Karpas-422 (cell line): ENCODE measurements at regions not wholly inside any gene's neighbourhood (a gene's known extent, or its start where the extent isn't known, plus 50 kb on each side); places are given as distances from the start of the nearest gene placed in this dataset.

Source experiments
- DNase-seq: peaks from one replicate; pipeline ENCODE4 v3.0.0-alpha.2; 2015
- H2AFZ ChIP-seq: fragments of 200-600 bp; sonication (generic); 2 replicates; pipeline ENCODE4 v1.6.1; 2014; ENCODE audit warnings: antibody characterized with exemption, low read length, mixed read lengths
- H3K27ac ChIP-seq: fragments of 200-600 bp; sonication (generic); 2 replicates; pipeline ENCODE4 v1.5.1; 2014; ENCODE audit warnings: mild to moderate bottlenecking, low read length, moderate library complexity
- H3K27me3 ChIP-seq: fragments of 200-600 bp; sonication (generic); 2 replicates; pipeline ENCODE4 v1.6.1; 2014; ENCODE audit warnings: low read length, mixed read lengths
- H3K36me3 ChIP-seq: fragments of 200-600 bp; sonication (generic); 2 replicates; pipeline ENCODE4 v1.6.1; 2014; ENCODE audit warnings: low read length, mixed read lengths; ENCODE audit not compliant: insufficient read depth
- H3K4me1 ChIP-seq: fragments of 200-600 bp; sonication (generic); 2 replicates; pipeline ENCODE4 v1.6.1; 2014; ENCODE audit warnings: mild to moderate bottlenecking, low read length, mixed read lengths
- H3K4me2 ChIP-seq: fragments of 200-600 bp; sonication (generic); 2 replicates; pipeline ENCODE4 v1.6.1; 2014; ENCODE audit warnings: low read length, low read depth, mild to moderate bottlenecking; ENCODE audit not compliant: poor library complexity, severe bottlenecking
- H3K4me3 ChIP-seq: fragments of 200-600 bp; sonication (generic); 2 replicates; pipeline ENCODE4 v1.5.1; 2014; ENCODE audit warnings: mild to moderate bottlenecking, antibody characterized with exemption, low read length, mixed read lengths
- H3K79me2 ChIP-seq: fragments of 200-600 bp; sonication (generic); 2 replicates; pipeline ENCODE4 v1.6.1; 2014; ENCODE audit warnings: mild to moderate bottlenecking, low read length, mixed read lengths
- H3K9ac ChIP-seq: fragments of 200-600 bp; sonication (generic); 2 replicates; pipeline ENCODE4 v1.6.0; 2014; ENCODE audit warnings: low read length
- H3K9me2 ChIP-seq: fragments of 200-600 bp; sonication (generic), shearing (Covaris generic); replicated peaks from 2 replicates; pipeline ENCODE4 v1.6.0; 2014; ENCODE audit warnings: mild to moderate bottlenecking, low read length, moderate library complexity; ENCODE audit not compliant: insufficient read depth
- H3K9me3 ChIP-seq: fragments of 300-700, 200-600 bp; sonication (generic); 2 replicates; pipeline ENCODE4 v1.6.1; 2014; ENCODE audit warnings: low read length, mixed read lengths
- H4K20me1 ChIP-seq: fragments of 200-600 bp; sonication (generic); 2 replicates; pipeline ENCODE4 v1.6.1; 2014; ENCODE audit warnings: mild to moderate bottlenecking, antibody characterized with exemption, low read length, low read depth; ENCODE audit not compliant: insufficient read depth

- H3K27me3 ChIP-seq = no peaks in the 10 kb centered on the region
- no peak overlapping the region for H2AFZ ChIP-seq
- no peaks in the 10 kb centered on the region; the same call in 1 of the 2 replicates for H3K9me2 ChIP-seq
- H4K20me1 ChIP-seq = no peaks in the 10 kb centered on the region
- no peak overlapping the region for H3K4me2 ChIP-seq
- H3K4me1 ChIP-seq = no peaks in the 10 kb centered on the region
- no peak overlapping the region for H3K9ac ChIP-seq
- no peaks in the 10 kb centered on the region for H3K36me3 ChIP-seq
- no peak overlapping the region for H3K4me3 ChIP-seq
- no peaks in the 10 kb centered on the region for H3K9me3 ChIP-seq
- no peak for DNase-seq
- no peaks in the 10 kb centered on the region for H3K79me2 ChIP-seq
- no peak overlapping the region for H3K27ac ChIP-seq
Observed at GRCh38 chr4:12270546-12270945, 841.9 kb upstream of the HS3ST1 start.

GRCh38 chr4:12265554-12265953 lies 836.9 kb upstream of the HS3ST1 start:
- no peaks in the 10 kb centered on the region; the same call in 1 of the 2 replicates for H3K9me2 ChIP-seq
- no peaks in the 10 kb centered on the region for H4K20me1 ChIP-seq
- no peaks in the 10 kb centered on the region for H3K9me3 ChIP-seq
- no peak overlapping the region for H2AFZ ChIP-seq
- no peaks in the 10 kb centered on the region for H3K4me1 ChIP-seq
- H3K27me3 ChIP-seq = no peaks in the 10 kb centered on the region
- no peak overlapping the region for H3K4me3 ChIP-seq
- no peaks in the 10 kb centered on the region for H3K79me2 ChIP-seq
- no peak overlapping the region for H3K4me2 ChIP-seq
- no peak overlapping the region for H3K27ac ChIP-seq
- H3K9ac ChIP-seq = no peak overlapping the region
- no peaks in the 10 kb centered on the region for H3K36me3 ChIP-seq
- no peak for DNase-seq

GRCh38 chr4:12260453-12260852 lies 831.8 kb upstream of the HS3ST1 start:
- Histone ChIP-seq H3K36me3 (no peaks in the 10 kb centered on the region), H3K4me3 (no peak overlapping the region)

GRCh38 chr4:12244973-12245372 lies 816.3 kb upstream of the HS3ST1 start:
- Histone ChIP-seq H3K36me3 (no peaks in the 10 kb centered on the region), H3K9ac (no peak overlapping the region), H4K20me1 (no peaks in the 10 kb centered on the region), H3K4me2 (no peak overlapping the region), H3K27me3 (no peaks in the 10 kb centered on the region), H3K27ac (no peak overlapping the region), H3K9me3 (no peaks in the 10 kb centered on the region), H3K9me2 (no peaks in the 10 kb centered on the region), H3K79me2 (no peaks in the 10 kb centered on the region), H2AFZ (no peak overlapping the region), H3K4me1 (no peaks in the 10 kb centered on the region), H3K4me3 (no peak overlapping the region)
- no peak for DNase-seq

More at GRCh38 chr4:12260453-12260852, 831.8 kb upstream of the HS3ST1 start:
- no peak overlapping the region for H3K27ac ChIP-seq
- no peaks in the 10 kb centered on the region; the same call in 1 of the 2 replicates for H3K9me3 ChIP-seq
- H3K27me3 ChIP-seq = no peaks in the 10 kb centered on the region
- no peaks in the 10 kb centered on the region for H4K20me1 ChIP-seq
- H3K9me2 ChIP-seq = no peaks in the 10 kb centered on the region
- H3K9ac ChIP-seq = no peak overlapping the region
- H3K79me2 ChIP-seq = no peaks in the 10 kb centered on the region
- H3K4me1 ChIP-seq = no peaks in the 10 kb centered on the region
- no peak for DNase-seq
- no peak overlapping the region for H3K4me2 ChIP-seq
- H2AFZ ChIP-seq = no peak overlapping the region

GRCh38 chr4:12242354-12242753 lies 813.7 kb upstream of the HS3ST1 start:
- H3K9me3 ChIP-seq = no peaks in the 10 kb centered on the region
- no peak overlapping the region for H3K27ac ChIP-seq
- no peak overlapping the region for H3K4me3 ChIP-seq
- H3K27me3 ChIP-seq = no peaks in the 10 kb centered on the region
- H3K4me1 ChIP-seq = no peaks in the 10 kb centered on the region
- H2AFZ ChIP-seq = no peak overlapping the region
- no peak overlapping the region for H3K9ac ChIP-seq
- no peaks in the 10 kb centered on the region for H3K9me2 ChIP-seq
- DNase-seq = no peak
- no peaks in the 10 kb centered on the region for H3K36me3 ChIP-seq
- no peaks in the 10 kb centered on the region for H4K20me1 ChIP-seq
- H3K79me2 ChIP-seq = no peaks in the 10 kb centered on the region
- H3K4me2 ChIP-seq = no peak overlapping the region

- Histone ChIP-seq H3K9me2 (no peaks in the 10 kb centered on the region), H2AFZ (no peak overlapping the region), H3K79me2 (no peaks in the 10 kb centered on the region), H3K27me3 (no peaks in the 10 kb centered on the region), H3K27ac (no peak overlapping the region), H3K36me3 (no peaks in the 10 kb centered on the region), H4K20me1 (no peaks in the 10 kb centered on the region), H3K4me1 (no peaks in the 10 kb centered on the region), H3K4me3 (no peak overlapping the region), H3K9me3 (no peaks in the 10 kb centered on the region), H3K9ac (no peak overlapping the region), H3K4me2 (no peak overlapping the region)
- DNase-seq = no peak
Observed at GRCh38 chr4:12239897-12240636, 811.4 kb upstream of the HS3ST1 start.

- Histone ChIP-seq H3K4me3 (no peak overlapping the region), H4K20me1 (no peaks in the 10 kb centered on the region), H3K4me1 (no peaks in the 10 kb centered on the region), H3K27ac (no peak overlapping the region), H3K9me2 (no peaks in the 10 kb centered on the region), H3K36me3 (no peaks in the 10 kb centered on the region), H3K27me3 (no peaks in the 10 kb centered on the region), H3K4me2 (no peak overlapping the region), H3K9me3 (peaks cover 3% of the 10 kb centered on the region; the same call in 1 of the 2 replicates), H3K79me2 (no peaks in the 10 kb centered on the region), H3K9ac (no peak overlapping the region), H2AFZ (no peak overlapping the region)
- DNase-seq = no peak
Observed at GRCh38 chr4:12231098-12231497, 802.4 kb upstream of the HS3ST1 start.

- Histone ChIP-seq H3K27ac (no peak overlapping the region), H3K4me1 (no peaks in the 10 kb centered on the region), H3K9ac (no peak overlapping the region), H2AFZ (no peak overlapping the region), H4K20me1 (no peaks in the 10 kb centered on the region), H3K36me3 (no peaks in the 10 kb centered on the region), H3K79me2 (no peaks in the 10 kb centered on the region), H3K9me3 (peaks cover 6% of the 10 kb centered on the region; the same call in 1 of the 2 replicates), H3K9me2 (no peaks in the 10 kb centered on the region), H3K4me3 (no peak overlapping the region), H3K4me2 (no peak overlapping the region), H3K27me3 (no peaks in the 10 kb centered on the region)
- DNase-seq = no peak
Observed at GRCh38 chr4:12221031-12221430, 792.3 kb upstream of the HS3ST1 start.
